GM23338 (cell line): ENCODE measurements at regions not wholly inside any gene's neighbourhood (a gene's known extent, or its start where the extent isn't known, plus 50 kb on each side); places are given as distances from the start of the nearest gene placed in this dataset.

Source experiments
- ATAC-seq: fragments of 200-7000 bp; cut with Tn5 transposase; 3 replicates; pipeline ENCODE4 v1.9.1; 2020
- DNase-seq: peaks from one replicate; pipeline ENCODE4 v3.0.0-alpha.2; 2015; ENCODE audit warnings: low spot score
- H2AFZ ChIP-seq: fragments of 200-600 bp; sonication (generic); 2 replicates; pipeline ENCODE4 v1.8.0; 2016; ENCODE audit warnings: antibody characterized with exemption, mild to moderate bottlenecking, moderate library complexity
- H3F3A ChIP-seq: fragments of 200-600 bp; sonication (generic); replicated peaks from 2 replicates; pipeline ENCODE4 v1.8.0; 2017; ENCODE audit warnings: antibody characterized with exemption, mixed run types, low read depth
- H3K27ac ChIP-seq: fragments of 200-600 bp; sonication (generic); 2 replicates; pipeline ENCODE4 v1.6.1; 2016; ENCODE audit warnings: low read depth
- H3K27me3 ChIP-seq: fragments of 200-600 bp; sonication (generic); 2 replicates; pipeline ENCODE4 v1.8.0; 2016; ENCODE audit warnings: mild to moderate bottlenecking, mixed run types, moderate library complexity; ENCODE audit not compliant: insufficient read depth
- H3K36me3 ChIP-seq: fragments of 200-600 bp; sonication (generic); 2 replicates; pipeline ENCODE4 v1.8.0; 2016; ENCODE audit warnings: mild to moderate bottlenecking; ENCODE audit not compliant: insufficient read depth
- H3K4me1 ChIP-seq: fragments of 200-600 bp; sonication (generic); 2 replicates; pipeline ENCODE4 v1.8.0; 2016; ENCODE audit warnings: mild to moderate bottlenecking, moderate library complexity; ENCODE audit not compliant: insufficient read depth
- H3K4me2 ChIP-seq: fragments of 200-600 bp; sonication (generic); 2 replicates; pipeline ENCODE4 v1.7.1; 2017; ENCODE audit warnings: mixed run types
- H3K4me3 ChIP-seq: fragments of 200-600 bp; sonication (generic); 2 replicates; pipeline ENCODE4 v1.6.1; 2016; ENCODE audit warnings: mixed run types
- H3K79me2 ChIP-seq: fragments of 200-600 bp; sonication (generic); replicated peaks from 2 replicates; pipeline ENCODE4 v1.8.0; 2017; ENCODE audit warnings: mild to moderate bottlenecking; ENCODE audit not compliant: insufficient read depth
- H3K9me2 ChIP-seq: fragments of 200-600 bp; sonication (generic); 2 replicates; pipeline ENCODE4 v1.8.0; 2017; ENCODE audit not compliant: insufficient read depth
- H4K20me1 ChIP-seq: fragments of 200-600 bp; sonication (generic); replicated peaks from 2 replicates; pipeline ENCODE4 v1.8.0; 2017; ENCODE audit warnings: mild to moderate bottlenecking; ENCODE audit not compliant: insufficient read depth
- H3K27ac Mint-ChIP-seq: 2 replicates; pipeline ENCODE4 v1.8.0; 2020; ENCODE audit warnings: inconsistent platforms, mild to moderate bottlenecking, moderate library complexity, mixed read lengths
- H3K27me3 Mint-ChIP-seq: 3 replicates; pipeline ENCODE4 v1.8.0; 2022; ENCODE audit warnings: low read depth, mild to moderate bottlenecking, moderate library complexity, mixed read lengths, inconsistent platforms; ENCODE audit not compliant: insufficient read depth, poor library complexity
- H3K36me3 Mint-ChIP-seq: 3 replicates; pipeline ENCODE4 v1.8.0; 2021; ENCODE audit warnings: low read depth, mild to moderate bottlenecking, inconsistent platforms, moderate library complexity, mixed read lengths
- H3K4me1 Mint-ChIP-seq: 3 replicates; pipeline ENCODE4 v1.8.0; 2020; ENCODE audit warnings: mild to moderate bottlenecking, inconsistent platforms, mixed read lengths
- H3K4me3 Mint-ChIP-seq: 3 replicates; pipeline ENCODE4 v1.8.0; 2021; ENCODE audit warnings: moderate library complexity, mild to moderate bottlenecking, inconsistent platforms, mixed read lengths
- H3K9me3 Mint-ChIP-seq: 3 replicates; pipeline ENCODE4 v1.8.0; 2020; ENCODE audit warnings: moderate library complexity, mild to moderate bottlenecking, inconsistent platforms, mixed read lengths
- CREB1 ChIP-seq: fragments of 250-450 bp; sonication (Bioruptor Pico); IDR thresholded peaks from 2 replicates; pipeline ENCODE4 v1.5.0; 2020; ENCODE audit warnings: low read depth, mild to moderate bottlenecking, moderate library complexity
- CTCF ChIP-seq, 2 experiments: fragments of 200-600 bp in 1 of 2; sonication (generic) in 1 of 2; conservative IDR thresholded peaks; 2 replicates each; pipeline versions ENCODE4 v1.5.1 to v1.6.1; 2016 to 2017; ENCODE audit warnings: antibody characterized with exemption in 2 of 2, low read depth in 2 of 2, mild to moderate bottlenecking in 2 of 2, moderate library complexity in 1 of 2
- ETS1 ChIP-seq: IDR thresholded peaks from 2 replicates; pipeline ENCODE4 v1.6.1; 2016; ENCODE audit warnings: antibody characterized with exemption
- EZH2 ChIP-seq: fragments of 200-600 bp; sonication (generic); IDR thresholded peaks from one replicate; pipeline ENCODE4 v1.8.0; 2017; ENCODE audit warnings: antibody characterized with exemption, mild to moderate bottlenecking, low read depth; ENCODE audit not compliant: unreplicated experiment
- EZH2phosphoT487 ChIP-seq: fragments of 200-600 bp; sonication (generic); IDR thresholded peaks from one replicate; pipeline ENCODE4 v1.8.1; 2018; ENCODE audit warnings: antibody characterized with exemption; ENCODE audit not compliant: unreplicated experiment
- JUNB ChIP-seq: IDR thresholded peaks from one replicate; pipeline ENCODE4 v1.6.1; 2016; ENCODE audit warnings: antibody characterized with exemption; ENCODE audit not compliant: unreplicated experiment
- NANOG ChIP-seq: IDR thresholded peaks from 2 replicates; pipeline ENCODE4 v1.6.1; 2016; ENCODE audit warnings: antibody characterized with exemption, borderline replicate concordance
- POLR2AphosphoS5 ChIP-seq: IDR thresholded peaks from 2 replicates; pipeline ENCODE4 v1.6.1; 2016; ENCODE audit warnings: antibody characterized with exemption, low read depth
- REST ChIP-seq: IDR thresholded peaks from one replicate; pipeline ENCODE4 v1.6.1; 2018; ENCODE audit warnings: antibody characterized with exemption; ENCODE audit not compliant: unreplicated experiment
- STAT1 ChIP-seq: IDR thresholded peaks from one replicate; pipeline ENCODE4 v1.6.1; 2016; ENCODE audit warnings: antibody characterized with exemption; ENCODE audit not compliant: unreplicated experiment
- ZNF114 ChIP-seq: fragments of 250-450 bp; sonication (Bioruptor Pico); IDR thresholded peaks from 2 replicates; pipeline ENCODE4 v1.5.0; 2020; ENCODE audit warnings: mild to moderate bottlenecking, moderate library complexity
- ZNF331 ChIP-seq: fragments of 250-450 bp; sonication (Bioruptor Pico); IDR thresholded peaks from 2 replicates; pipeline ENCODE4 v1.5.0; 2020; ENCODE audit warnings: low read depth, mild to moderate bottlenecking, moderate library complexity
- ZNF462 ChIP-seq: fragments of 250-450 bp; sonication (Bioruptor Pico); IDR thresholded peaks from 2 replicates; pipeline ENCODE4 v1.5.0; 2020; ENCODE audit warnings: mild to moderate bottlenecking, moderate library complexity

- Histone ChIP-seq H3K79me2 (no peaks in the 10 kb centered on the region), H4K20me1 (no peaks in the 10 kb centered on the region), H3K9me2 (0 out of 2 replicates have a peak, but pooled peaks cover 7% of the 10 kb centered on the region), H3F3A (no peaks in the 10 kb centered on the region), H3K4me2 (no peak overlapping the region), H3K4me1 (no peaks in the 10 kb centered on the region), H3K36me3 (no peaks in the 10 kb centered on the region), H2AFZ (no peak overlapping the region), H3K27ac (no peak overlapping the region), H3K27me3 (no peaks in the 10 kb centered on the region), H3K4me3 (no peak overlapping the region)
- H3K4me1 Mint-ChIP-seq: no peaks in the 10 kb centered on the region
- no peak overlapping the region for H3K27ac Mint-ChIP-seq
- H3K9me3 Mint-ChIP-seq: no peaks in the 10 kb centered on the region
- TF ChIP-seq JUNB (no peak), REST (no peak), NANOG (no peak), POLR2AphosphoS5 (no peak), ETS1 (no peak), EZH2 (no peak), ZNF462 (CRISPR knock-in tag) (no peak), STAT1 (no peak), ZNF331 (CRISPR knock-in tag) (no peak), ZNF114 (CRISPR knock-in tag) (no peak), CREB1 (CRISPR knock-in tag) (no peak), CTCF (conservative IDR thresholded peaks at IDR 0.05; ENCODE audit: low read depth in 2 of 2) (no peak), EZH2phosphoT487 (no peak)
- no peak overlapping the region for H3K4me3 Mint-ChIP-seq
- H3K36me3 Mint-ChIP-seq: no peaks in the 10 kb centered on the region
- no peak for ATAC-seq
- no peaks in the 10 kb centered on the region for H3K27me3 Mint-ChIP-seq
- DNase-seq: no peak
These were observed 73.4 kb downstream of the CDCA7 start for GRCh38 chr2:173427887-173428668.
